ENCODE measurements at regions not wholly inside any gene's neighbourhood (a gene's known extent, or its start where the extent isn't known, plus 50 kb on each side); places are given as distances from the start of the nearest gene placed in this dataset.
"Not testable (repeated sequence)": the region's sequence is repeated elsewhere in the genome, so short reads cannot be mapped to it uniquely, and the experiment has no call there.

- CTCF ChIA-PET = no interaction called here
- no peak overlapping the region for H2BK5ac ChIP-seq (ENCODE audit: low read depth, low read length, poor library complexity, severe bottlenecking)
- H3K18ac ChIP-seq (ENCODE audit: low read depth, low read length) = no peak overlapping the region
- no peak overlapping the region for H2BK20ac ChIP-seq (ENCODE audit: low read depth, low read length)
- no peak overlapping the region for H3K23ac ChIP-seq (ENCODE audit: low read depth, low read length)
- no TSS peak for BruUV-seq (replicated peaks)
- H4K91ac ChIP-seq (ENCODE audit: insufficient read depth, low read depth, low read length) = no peak overlapping the region
- no peaks in the 10 kb centered on the region for H3K4me1 ChIP-seq (ENCODE audit: control insufficient read depth, insufficient read depth, low read length)
- no peak overlapping the region for H3K14ac ChIP-seq (replicated peaks; ENCODE audit: low read depth, low read length)
- H4K20me1 ChIP-seq (ENCODE audit: insufficient read depth, low read length) = no peaks in the 10 kb centered on the region
- no peak overlapping the region for H3K4me2 ChIP-seq (ENCODE audit: low read depth, low read length)
- ATAC-seq (ENCODE audit: low read depth) (no peak), DNase-seq (no peak)
- H2AK9ac ChIP-seq (replicated peaks; ENCODE audit: low read depth, low read length, poor library complexity) = no peak overlapping the region
- H3K4ac ChIP-seq (ENCODE audit: low read depth, low read length) = no peak overlapping the region
- no peak overlapping the region for H3K4me3 ChIP-seq (ENCODE audit: insufficient read depth, low read depth, low read length)
- H3K27me3 ChIP-seq (ENCODE audit: control insufficient read depth, insufficient read depth, low read length) = no peaks in the 10 kb centered on the region
- TF ChIP-seq CEBPB (IDR thresholded peaks at IDR 0.05; ENCODE audit: low read depth, low read length) (no peak), ELK1 (IDR thresholded peaks at IDR 0.05; ENCODE audit: borderline replicate concordance, low read depth, low read length) (no peak), FOS (IDR thresholded peaks at IDR 0.05; ENCODE audit: low read depth, low read length) (no peak), MAFK (IDR thresholded peaks at IDR 0.05; ENCODE audit: low read depth, low read length) (no peak)
- H3K9me3 ChIP-seq (ENCODE audit: control insufficient read depth, insufficient read depth, low read length) = peaks cover 2% of the 10 kb centered on the region; the same call in 1 of the 2 replicates
- no peak overlapping the region for H3K56ac ChIP-seq (ENCODE audit: extremely low read depth, insufficient read depth, low read length)
- no peaks in the 10 kb centered on the region for H3K9me1 ChIP-seq (ENCODE audit: insufficient read depth, low read length)
- no peak overlapping the region for H4K5ac ChIP-seq (ENCODE audit: low read depth, low read length)
- no peak overlapping the region for H3K9ac ChIP-seq (ENCODE audit: low read depth, low read length)
- 53% methylated on average over 3 of the region's 9 CpGs; no CpG with 5 or more reads in 1 of the 2 experiments for WGBS, 2 experiments (ENCODE audit: extremely low coverage in 2 of 2, insufficient read length in 1 of 2)
- no peak overlapping the region for H2BK15ac ChIP-seq (ENCODE audit: low read depth, low read length)
- in situ Hi-C loops (cut with MboI; ENCODE audit: low sequenced_read_pairs) (no loop called here), intact Hi-C loops (cut with micrococcal nuclease) (no loop called here), dilution Hi-C loops (cut with HindIII; ENCODE audit: low sequenced_read_pairs, unreplicated experiment) (no loop called here)
- POLR2A ChIA-PET (ENCODE audit: unreplicated experiment) = no interaction called here
- no peak overlapping the region for H3K27ac ChIP-seq (ENCODE audit: insufficient read depth, low read length)
- no peak overlapping the region for H2BK120ac ChIP-seq (ENCODE audit: low read depth, low read length)
- no peak overlapping the region for H2AFZ ChIP-seq (replicated peaks; ENCODE audit: low read length, poor library complexity)
- no peaks in the 10 kb centered on the region for H3K36me3 ChIP-seq (ENCODE audit: control insufficient read depth, insufficient read depth, low read length)
- H4K8ac ChIP-seq (ENCODE audit: low read depth in 2 of 2, low read length in 2 of 2) = no peak overlapping the region
- H3K79me1 ChIP-seq (ENCODE audit: low read depth in 1 of 2, low read length in 2 of 2) = no peaks in the 10 kb centered on the region
- no peak overlapping the region for H2AK5ac ChIP-seq (ENCODE audit: low read depth, low read length)
Observed at GRCh38 chr9:31210978-31211570, 1173.4 kb upstream of the ACO1 start.

GRCh38 chr9:31229976-31230375 lies 1154.5 kb upstream of the ACO1 start:
- H4K5ac ChIP-seq (ENCODE audit: low read depth, low read length); H2AK9ac ChIP-seq (replicated peaks; ENCODE audit: low read depth, low read length, poor library complexity); H3K9ac ChIP-seq (ENCODE audit: low read depth, low read length); intact Hi-C loops (cut with micrococcal nuclease); H2BK120ac ChIP-seq (ENCODE audit: low read depth, low read length); H3K56ac ChIP-seq (ENCODE audit: extremely low read depth, insufficient read depth, low read length); H3K4me1 ChIP-seq (ENCODE audit: control insufficient read depth, insufficient read depth, low read length); H4K8ac ChIP-seq (ENCODE audit: low read depth in 2 of 2, low read length in 2 of 2); H4K20me1 ChIP-seq (ENCODE audit: insufficient read depth, low read length); H3K4me3 ChIP-seq (ENCODE audit: insufficient read depth, low read depth, low read length); H3K27me3 ChIP-seq (ENCODE audit: control insufficient read depth, insufficient read depth, low read length); H2AK5ac ChIP-seq (ENCODE audit: low read depth, low read length); H3K23ac ChIP-seq (ENCODE audit: low read depth, low read length); H4K91ac ChIP-seq (ENCODE audit: insufficient read depth, low read depth, low read length); H3K36me3 ChIP-seq (ENCODE audit: control insufficient read depth, insufficient read depth, low read length); POLR2A ChIA-PET (ENCODE audit: unreplicated experiment); H2AFZ ChIP-seq (replicated peaks; ENCODE audit: low read length, poor library complexity); ATAC-seq (ENCODE audit: low read depth); H3K4me2 ChIP-seq (ENCODE audit: low read depth, low read length); DNase-seq; H3K18ac ChIP-seq (ENCODE audit: low read depth, low read length); dilution Hi-C loops (cut with HindIII; ENCODE audit: low sequenced_read_pairs, unreplicated experiment); H2BK20ac ChIP-seq (ENCODE audit: low read depth, low read length); H3K9me1 ChIP-seq (ENCODE audit: insufficient read depth, low read length); in situ Hi-C loops (cut with MboI; ENCODE audit: low sequenced_read_pairs); H2BK5ac ChIP-seq (ENCODE audit: low read depth, low read length, poor library complexity, severe bottlenecking); BruUV-seq (replicated peaks); H3K27ac ChIP-seq (ENCODE audit: insufficient read depth, low read length); H3K4ac ChIP-seq (ENCODE audit: low read depth, low read length); CTCF ChIA-PET; H3K14ac ChIP-seq (replicated peaks; ENCODE audit: low read depth, low read length); H2BK15ac ChIP-seq (ENCODE audit: low read depth, low read length); H3K79me1 ChIP-seq (ENCODE audit: low read depth in 1 of 2, low read length in 2 of 2); H3K9me3 ChIP-seq (ENCODE audit: control insufficient read depth, insufficient read depth, low read length): not testable (repeated sequence)
- no CpG with 5 or more reads among the region's 4 CpGs for WGBS, 2 experiments (ENCODE audit: extremely low coverage in 2 of 2, insufficient read length in 1 of 2)
